ENCODE measurements at regions not wholly inside any gene's neighbourhood (a gene's known extent, or its start where the extent isn't known, plus 50 kb on each side); places are given as distances from the start of the nearest gene placed in this dataset.

DNA sequence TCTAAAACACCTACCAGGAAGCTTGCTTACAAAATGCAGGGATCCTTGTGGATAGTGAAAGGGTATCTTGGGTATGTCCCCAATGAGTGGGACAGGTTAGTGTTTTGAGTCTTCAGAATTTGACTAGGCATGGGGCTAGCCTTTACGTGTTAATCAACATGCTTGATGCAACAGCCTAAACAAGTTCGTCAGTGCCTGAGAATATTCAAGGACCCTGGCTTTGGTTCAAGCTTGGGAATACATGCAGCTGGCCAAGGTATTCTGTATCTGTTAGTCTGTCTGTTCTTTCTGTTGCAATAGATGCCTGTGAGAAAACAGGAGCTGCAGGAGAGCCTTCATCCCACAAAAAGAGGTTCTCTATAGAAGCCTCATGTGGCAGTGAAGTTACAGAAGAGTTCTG, 149.5 kb downstream of the CCNG2 start:
- H3K4me3 Mint-ChIP-seq = no peak overlapping the region
- peaks cover 2% of the 10 kb centered on the region for H3K27me3 Mint-ChIP-seq (ENCODE audit: low read depth)
- no peaks in the 10 kb centered on the region for H3K36me3 Mint-ChIP-seq
- DNase-seq (ENCODE audit: low spot score in 2 of 2, unreplicated experiment in 2 of 2) = no peak
- peaks cover 4% of the 10 kb centered on the region for H3K4me1 Mint-ChIP-seq
- peaks cover 12% of the 10 kb centered on the region for H3K9me3 Mint-ChIP-seq
- TF ChIP-seq, protein P1, sequence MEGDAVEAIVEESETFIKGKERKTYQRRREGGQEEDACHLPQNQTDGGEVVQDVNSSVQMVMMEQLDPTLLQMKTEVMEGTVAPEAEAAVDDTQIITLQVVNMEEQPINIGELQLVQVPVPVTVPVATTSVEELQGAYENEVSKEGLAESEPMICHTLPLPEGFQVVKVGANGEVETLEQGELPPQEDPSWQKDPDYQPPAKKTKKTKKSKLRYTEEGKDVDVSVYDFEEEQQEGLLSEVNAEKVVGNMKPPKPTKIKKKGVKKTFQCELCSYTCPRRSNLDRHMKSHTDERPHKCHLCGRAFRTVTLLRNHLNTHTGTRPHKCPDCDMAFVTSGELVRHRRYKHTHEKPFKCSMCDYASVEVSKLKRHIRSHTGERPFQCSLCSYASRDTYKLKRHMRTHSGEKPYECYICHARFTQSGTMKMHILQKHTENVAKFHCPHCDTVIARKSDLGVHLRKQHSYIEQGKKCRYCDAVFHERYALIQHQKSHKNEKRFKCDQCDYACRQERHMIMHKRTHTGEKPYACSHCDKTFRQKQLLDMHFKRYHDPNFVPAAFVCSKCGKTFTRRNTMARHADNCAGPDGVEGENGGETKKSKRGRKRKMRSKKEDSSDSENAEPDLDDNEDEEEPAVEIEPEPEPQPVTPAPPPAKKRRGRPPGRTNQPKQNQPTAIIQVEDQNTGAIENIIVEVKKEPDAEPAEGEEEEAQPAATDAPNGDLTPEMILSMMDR (IDR thresholded peaks at IDR 0.05; ENCODE audit: unreplicated experiment) = no peak
- H3K27ac Mint-ChIP-seq = no peak overlapping the region

DNA sequence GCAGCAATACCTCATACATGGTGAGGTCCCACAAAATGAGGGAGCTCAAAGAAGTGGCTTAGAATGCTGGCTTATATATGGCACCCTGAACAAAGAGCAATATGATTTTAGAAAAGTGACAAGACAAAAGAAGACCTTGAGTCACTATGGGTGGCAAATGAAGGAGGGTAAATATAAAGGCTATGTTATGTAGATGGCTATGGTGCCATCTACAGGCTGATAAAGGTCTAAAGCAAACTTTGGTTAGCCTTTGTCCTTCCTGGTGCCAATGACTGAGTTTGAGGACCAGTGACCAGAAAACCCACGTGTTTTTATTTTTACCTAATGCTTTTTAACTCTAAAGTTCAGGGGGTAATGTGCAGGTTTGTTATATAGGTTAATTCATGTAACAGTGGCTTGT, 151.8 kb downstream of the CCNG2 start:
- Mint-ChIP-seq H3K4me1 (peaks cover 4% of the 10 kb centered on the region), H3K27me3 (ENCODE audit: low read depth) (peaks cover 3% of the 10 kb centered on the region), H3K4me3 (no peak overlapping the region), H3K27ac (no peak overlapping the region), H3K9me3 (peaks cover 4% of the 10 kb centered on the region), H3K36me3 (no peaks in the 10 kb centered on the region)
- TF ChIP-seq, protein P1 (IDR thresholded peaks at IDR 0.05; ENCODE audit: unreplicated experiment) = no peak
- DNase-seq (ENCODE audit: low spot score in 2 of 2, unreplicated experiment in 2 of 2) = no peak

DNA sequence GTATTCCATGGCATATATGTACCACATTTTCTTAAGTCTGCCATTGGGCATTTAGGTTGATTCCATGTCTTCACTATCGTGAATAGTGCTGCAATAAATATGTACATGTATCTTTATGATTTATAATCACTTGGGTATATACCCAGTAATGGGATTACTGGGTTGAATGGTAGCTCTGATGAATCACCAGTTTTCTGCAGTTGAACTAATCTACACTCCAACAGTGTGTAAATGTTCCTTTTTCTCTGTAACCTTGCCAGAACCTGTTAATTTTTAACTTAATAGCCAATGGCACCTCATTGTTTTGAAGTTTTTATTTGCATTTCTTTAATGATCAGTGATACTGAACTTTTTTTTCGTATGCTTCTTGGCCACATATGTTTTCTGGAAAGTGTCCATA, 152.5 kb downstream of the CCNG2 start:
- Mint-ChIP-seq H3K27ac (no peak overlapping the region), H3K4me3 (no peak overlapping the region), H3K9me3 (peaks cover 4% of the 10 kb centered on the region), H3K27me3 (ENCODE audit: low read depth) (peaks cover 3% of the 10 kb centered on the region), H3K36me3 (no peaks in the 10 kb centered on the region), H3K4me1 (peaks cover 4% of the 10 kb centered on the region)
- TF ChIP-seq, protein P1 (IDR thresholded peaks at IDR 0.05; ENCODE audit: unreplicated experiment) = no peak
- DNase-seq (ENCODE audit: low spot score in 2 of 2, unreplicated experiment in 2 of 2) = no peak

DNA sequence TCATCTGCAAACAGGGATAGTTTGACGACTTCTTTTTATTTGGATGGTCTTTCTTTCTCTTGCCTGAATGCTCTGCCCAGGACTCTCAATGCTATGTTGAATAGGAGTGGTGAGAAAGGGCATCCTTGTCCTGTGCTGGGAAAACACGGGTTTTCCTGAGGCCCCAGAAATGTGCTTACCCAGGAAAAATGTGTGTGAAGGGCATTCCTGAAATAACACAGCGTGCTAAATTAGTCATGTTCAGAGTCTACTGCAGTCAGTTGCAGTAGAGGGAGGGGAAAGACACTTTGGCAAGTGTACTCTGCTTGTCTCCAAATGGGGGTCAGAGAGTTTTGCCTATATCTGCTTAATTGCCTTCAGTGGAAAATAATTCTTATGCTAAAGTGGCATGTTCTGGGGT, 153.9 kb downstream of the CCNG2 start:
- no peak for DNase-seq (ENCODE audit: low spot score in 2 of 2, unreplicated experiment in 2 of 2)
- Mint-ChIP-seq H3K27ac (no peak overlapping the region), H3K4me3 (no peak overlapping the region), H3K36me3 (no peaks in the 10 kb centered on the region), H3K4me1 (peaks cover 4% of the 10 kb centered on the region), H3K27me3 (ENCODE audit: low read depth) (peaks cover 5% of the 10 kb centered on the region), H3K9me3 (peaks cover 4% of the 10 kb centered on the region)
- TF ChIP-seq, protein P1 (IDR thresholded peaks at IDR 0.05; ENCODE audit: unreplicated experiment) = no peak

DNA sequence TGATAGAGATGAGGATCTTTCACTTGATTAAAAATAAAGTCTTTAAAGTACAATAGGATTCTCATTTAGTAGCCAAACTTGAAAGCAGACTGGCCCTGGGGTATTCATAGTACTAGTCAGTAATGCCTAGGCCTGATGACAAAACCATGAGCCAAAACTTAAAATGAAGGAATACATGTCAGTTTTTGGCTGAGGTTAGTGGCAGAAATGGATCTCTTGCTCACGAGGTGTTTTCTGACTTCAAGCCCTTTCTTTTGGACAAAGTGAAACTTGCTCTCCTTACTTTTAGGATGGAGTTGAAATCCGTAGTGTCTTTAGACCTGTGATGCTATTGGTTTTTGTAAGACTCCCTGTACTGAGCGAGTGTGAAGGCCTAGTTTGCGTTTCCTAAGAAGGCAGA, 157.7 kb downstream of the CCNG2 start:
- H3K9me3 Mint-ChIP-seq = peaks cover 18% of the 10 kb centered on the region
- no peak overlapping the region for H3K27ac Mint-ChIP-seq
- TF ChIP-seq, protein P1 (IDR thresholded peaks at IDR 0.05; ENCODE audit: unreplicated experiment) = no peak
- H3K4me1 Mint-ChIP-seq = peaks cover 4% of the 10 kb centered on the region
- no peak for DNase-seq (ENCODE audit: low spot score in 2 of 2, unreplicated experiment in 2 of 2)
- no peaks in the 10 kb centered on the region for H3K36me3 Mint-ChIP-seq
- no peak overlapping the region for H3K4me3 Mint-ChIP-seq
- H3K27me3 Mint-ChIP-seq (ENCODE audit: low read depth) = peaks cover 3% of the 10 kb centered on the region

DNA sequence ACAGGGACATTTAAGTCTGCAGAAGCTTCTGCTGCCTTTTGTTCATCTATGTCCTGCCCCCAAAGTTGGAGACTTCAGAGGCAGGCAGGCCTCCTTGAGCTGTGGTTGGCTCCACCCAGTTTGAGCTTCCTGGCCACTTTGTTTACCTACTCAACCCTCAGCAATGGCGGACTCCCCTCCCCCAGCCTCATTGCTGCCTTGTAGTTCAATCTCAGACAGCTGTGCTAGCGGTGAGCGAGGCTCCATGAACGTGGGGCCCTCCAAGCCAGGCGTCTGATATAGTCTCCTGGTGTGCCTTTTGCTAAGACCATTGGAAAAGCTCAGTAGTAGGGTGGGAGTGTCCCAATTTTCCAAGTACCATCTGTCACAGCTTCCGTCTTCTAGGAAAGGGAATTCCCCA, 170.1 kb downstream of the CCNG2 start:
- TF ChIP-seq, protein P1 (IDR thresholded peaks at IDR 0.05; ENCODE audit: unreplicated experiment) = no peak
- H3K9me3 Mint-ChIP-seq = peaks cover 32% of the 10 kb centered on the region
- no peaks in the 10 kb centered on the region for H3K4me1 Mint-ChIP-seq
- H3K27me3 Mint-ChIP-seq (ENCODE audit: low read depth) = peaks cover 33% of the 10 kb centered on the region
- H3K4me3 Mint-ChIP-seq = no peak overlapping the region
- H3K27ac Mint-ChIP-seq = no peak overlapping the region
- no peaks in the 10 kb centered on the region for H3K36me3 Mint-ChIP-seq
- DNase-seq (ENCODE audit: low spot score in 2 of 2, unreplicated experiment in 2 of 2) = no peak

All from mesothelial cell of epicardium (in vitro differentiated cells).